Peyer's patch (tissue), 4 donors: ENCODE measurements at regions not wholly inside any gene's neighbourhood (a gene's known extent, or its start where the extent isn't known, plus 50 kb on each side); places are given as distances from the start of the nearest gene placed in this dataset.
"Not testable (repeated sequence)": the region's sequence is repeated elsewhere in the genome, so short reads cannot be mapped to it uniquely, and the experiment has no call there.

Source experiments
- DNase-seq, 3 donors: peaks; one replicate each; pipeline ENCODE4 v3.0.0-alpha.2; 2017 to 2019
- H3K27ac ChIP-seq, 4 donors: fragments of 200-600 bp; sonication (generic); one replicate each; pipeline ENCODE4 v1.5.1; 2016 to 2019
- H3K27me3 ChIP-seq, 2 donors: fragments of 200-600 bp; sonication (generic); one replicate each; pipeline ENCODE4 v1.5.1; 2019
- H3K36me3 ChIP-seq, 3 donors: fragments of 200-600 bp; sonication (generic); one replicate each; pipeline ENCODE4 v1.5.1; 2016 to 2019
- H3K4me1 ChIP-seq, 4 donors: fragments of 200-600 bp; sonication (generic); one replicate each; pipeline ENCODE4 v1.5.1; 2016 to 2019
- H3K4me3 ChIP-seq, 4 donors: fragments of 200-600 bp; sonication (generic); 1 replicate in 3 of 4; 2 replicates in 1 of 4; pipeline ENCODE4 v1.5.1; 2016 to 2019; ENCODE audit warnings: mild to moderate bottlenecking in 1 of 4
- H3K9me3 ChIP-seq, 4 donors: fragments of 200-600 bp; sonication (generic); one replicate each; pipeline ENCODE4 v1.5.1; 2016 to 2019; ENCODE audit warnings: mild to moderate bottlenecking in 1 of 4
- CTCF ChIP-seq, 6 experiments: fragments of 450-650 bp in 4 of 6; fragments of 200-600 bp in 2 of 6; sonication (generic) in 1 of 6; IDR thresholded peaks; one replicate each; pipeline ENCODE4 v1.5.1; 2017 to 2019; ENCODE audit warnings: antibody characterized with exemption in 6 of 6, mild to moderate bottlenecking in 3 of 6, moderate library complexity in 1 of 6
- POLR2A ChIP-seq, 2 donors: fragments of 450-650 bp; IDR thresholded peaks; one replicate each; pipeline ENCODE4 v1.5.1; 2017; ENCODE audit warnings: antibody characterized with exemption in 2 of 2, mild to moderate bottlenecking in 2 of 2, moderate library complexity in 2 of 2

DNA sequence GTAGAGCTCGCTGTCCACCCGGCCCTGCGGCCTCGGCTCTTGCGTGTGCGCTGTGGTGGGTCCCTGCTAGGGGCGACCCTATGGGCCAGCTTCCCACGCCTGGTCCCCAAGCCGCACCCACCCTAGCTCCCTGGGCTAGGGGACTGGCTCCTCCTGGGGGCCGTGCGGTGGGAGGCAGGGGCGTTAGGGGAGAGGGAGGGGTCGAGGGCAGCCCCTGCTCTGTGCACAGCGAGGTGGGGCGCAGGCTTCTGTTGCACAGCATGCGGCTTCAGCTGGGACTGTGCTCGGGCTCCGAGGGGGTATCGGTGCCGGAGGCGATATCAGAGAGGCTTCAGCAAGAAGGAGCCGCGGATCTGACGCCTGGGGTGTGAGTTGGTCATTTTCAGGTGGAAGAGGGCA, 86.1 kb downstream of the ALG10 start:
- TF ChIP-seq CTCF (IDR thresholded peaks at IDR 0.05) (no peak), POLR2A (IDR thresholded peaks at IDR 0.05) (no peak)
- Histone ChIP-seq H3K36me3 (no peaks in the 10 kb centered on the region), H3K4me3 (no peak overlapping the region), H3K27ac (no peak overlapping the region), H3K27me3 (no peaks in the 10 kb centered on the region), H3K4me1 (no peaks in the 10 kb centered on the region), H3K9me3 (no peaks in the 10 kb centered on the region)
- DNase-seq: no peak

- H3K4me1 ChIP-seq: no peaks in the 10 kb centered on the region
- TF ChIP-seq POLR2A (IDR thresholded peaks at IDR 0.05) (no peak), CTCF (IDR thresholded peaks at IDR 0.05) (no peak)
Observed at GRCh38 chr12:34108967-34109366, 86.7 kb downstream of the ALG10 start.

GRCh38 chr12:34109390-34109789, 87.1 kb downstream of the ALG10 start:
- no peak for TF ChIP-seq CTCF (IDR thresholded peaks at IDR 0.05)

More at GRCh38 chr12:34108967-34109366, 86.7 kb downstream of the ALG10 start:
- DNase-seq: no peak
- Histone ChIP-seq H3K27ac (no peak overlapping the region), H3K4me3 (no peak overlapping the region), H3K36me3 (no peaks in the 10 kb centered on the region), H3K9me3 (no peaks in the 10 kb centered on the region), H3K27me3 (no peaks in the 10 kb centered on the region)

DNA sequence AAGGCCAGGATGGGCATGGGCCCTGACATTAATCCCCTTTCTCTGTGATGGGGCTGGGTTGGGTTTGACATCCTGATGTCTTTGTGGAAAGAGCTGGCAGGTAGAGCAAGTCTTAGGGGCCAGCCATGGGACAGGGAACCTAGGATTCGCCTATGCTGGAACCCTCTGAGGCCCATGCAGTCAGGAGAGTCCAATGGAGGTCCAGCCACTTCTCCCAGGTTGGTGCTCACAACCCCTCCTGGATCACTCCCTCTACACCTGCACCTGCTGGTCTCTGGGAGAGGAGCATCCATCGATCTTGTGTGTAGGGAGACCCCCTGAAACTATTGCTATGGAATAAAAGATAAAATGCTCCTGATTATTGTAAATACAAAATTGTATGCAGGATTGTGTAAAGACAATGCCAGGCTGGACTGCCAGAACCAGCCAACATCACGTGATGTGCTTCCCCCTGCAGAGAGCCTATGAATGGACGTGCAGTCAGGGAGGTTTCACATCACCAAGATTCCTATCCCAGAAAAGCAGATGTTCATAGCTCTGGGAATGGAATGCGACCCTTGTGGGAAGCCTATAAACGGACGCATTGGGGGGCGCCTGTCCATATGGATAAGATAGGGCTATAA, 87.7 kb downstream of the ALG10 start:
- not testable (repeated sequence) for H3K9me3 ChIP-seq, DNase-seq, H3K4me3 ChIP-seq, H3K36me3 ChIP-seq, H3K4me1 ChIP-seq, H3K27ac ChIP-seq, H3K27me3 ChIP-seq

More at GRCh38 chr12:34109390-34109789, 87.1 kb downstream of the ALG10 start:
- Histone ChIP-seq H3K27ac (no peak overlapping the region), H3K4me3 (no peak overlapping the region), H3K27me3 (no peaks in the 10 kb centered on the region), H3K9me3 (no peaks in the 10 kb centered on the region), H3K36me3 (no peaks in the 10 kb centered on the region), H3K4me1 (no peaks in the 10 kb centered on the region)
- DNase-seq: no peak

DNA sequence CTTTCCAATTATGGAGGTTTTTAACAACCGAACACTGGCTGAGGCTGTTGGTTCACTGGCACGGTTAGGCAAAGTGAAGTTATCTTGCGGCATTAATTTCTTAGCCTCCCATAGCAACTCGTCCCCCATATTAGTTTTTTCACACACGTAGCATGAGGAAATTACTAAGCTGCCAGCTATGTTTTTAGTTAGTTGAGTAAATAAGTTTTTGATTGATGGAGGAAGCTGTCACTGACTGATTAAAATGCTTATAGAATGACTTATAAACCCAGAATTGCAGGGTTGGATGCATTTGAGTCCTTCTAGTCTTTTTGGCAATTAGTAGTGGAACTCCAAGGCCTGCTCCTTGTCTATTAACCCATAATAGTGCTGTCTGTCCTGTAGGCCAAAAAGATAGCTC, 97.1 kb downstream of the ALG10 start:
- Histone ChIP-seq H3K27ac (no peak overlapping the region), H3K9me3 (no peaks in the 10 kb centered on the region), H3K36me3 (no peaks in the 10 kb centered on the region), H3K27me3 (no peaks in the 10 kb centered on the region), H3K4me1 (no peaks in the 10 kb centered on the region), H3K4me3 (no peak overlapping the region)
- TF ChIP-seq CTCF (IDR thresholded peaks at IDR 0.05) (no peak), POLR2A (IDR thresholded peaks at IDR 0.05) (no peak)
- DNase-seq: no peak

DNA sequence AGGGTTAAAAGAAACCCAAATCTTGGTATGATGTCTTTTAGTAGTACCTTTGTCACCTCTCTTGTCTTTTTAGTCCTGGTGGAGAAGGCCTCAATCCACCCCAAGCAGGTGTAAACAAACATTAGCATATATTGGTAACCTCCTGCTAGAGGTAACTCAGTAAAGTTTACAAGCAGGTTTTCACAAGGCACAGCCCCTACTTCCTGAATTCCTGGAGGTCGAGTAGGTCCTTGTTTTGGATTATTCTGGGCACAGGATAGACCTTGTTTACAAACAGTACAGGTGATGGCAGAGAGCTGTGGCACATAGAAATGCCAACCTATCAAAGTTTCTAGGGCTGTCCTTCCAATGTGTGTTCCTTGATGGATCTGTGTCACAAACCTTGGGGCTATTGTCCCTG, 99.1 kb downstream of the ALG10 start:
- Histone ChIP-seq H3K9me3 (no peaks in the 10 kb centered on the region), H3K27ac (no peak overlapping the region), H3K4me1 (no peaks in the 10 kb centered on the region), H3K36me3 (no peaks in the 10 kb centered on the region), H3K27me3 (no peaks in the 10 kb centered on the region), H3K4me3 (no peak overlapping the region)
- DNase-seq: no peak
- TF ChIP-seq CTCF (IDR thresholded peaks at IDR 0.05) (no peak), POLR2A (IDR thresholded peaks at IDR 0.05) (no peak)
